Nephron progenitor cell (in vitro differentiated cells): ENCODE measurements at regions not wholly inside any gene's neighbourhood (a gene's known extent, or its start where the extent isn't known, plus 50 kb on each side); places are given as distances from the start of the nearest gene placed in this dataset.
"Not testable (repeated sequence)": the region's sequence is repeated elsewhere in the genome, so short reads cannot be mapped to it uniquely, and the experiment has no call there.

Experiments
- DNase-seq: peaks from one replicate; pipeline ENCODE4 v3.0.0; 2021
- H3K27ac Mint-ChIP-seq: 2 replicates; pipeline ENCODE4 v1.8.0; 2021; ENCODE audit warnings: mild to moderate bottlenecking, moderate library complexity, mixed read lengths
- H3K27me3 Mint-ChIP-seq: 2 replicates; pipeline ENCODE4 v1.8.0; 2021; ENCODE audit warnings: mild to moderate bottlenecking, low read depth, mixed read lengths; ENCODE audit not compliant: poor library complexity
- H3K36me3 Mint-ChIP-seq: 2 replicates; pipeline ENCODE4 v1.8.0; 2021; ENCODE audit warnings: low read depth, mixed read lengths
- H3K4me1 Mint-ChIP-seq: 2 replicates; pipeline ENCODE4 v1.8.0; 2021; ENCODE audit warnings: mixed read lengths
- H3K4me3 Mint-ChIP-seq: 2 replicates; pipeline ENCODE4 v1.8.0; 2021; ENCODE audit warnings: mild to moderate bottlenecking, moderate library complexity, mixed read lengths
- H3K9me3 Mint-ChIP-seq: 2 replicates; pipeline ENCODE4 v1.8.0; 2021; ENCODE audit warnings: mild to moderate bottlenecking, moderate library complexity, mixed read lengths
- TF ChIP-seq, protein P1 (sequence below): fragments of 200-600 bp; sonication (generic); IDR thresholded peaks from 2 replicates; pipeline ENCODE4 v1.5.0; 2021; ENCODE audit warnings: antibody characterized with exemption

DNA sequence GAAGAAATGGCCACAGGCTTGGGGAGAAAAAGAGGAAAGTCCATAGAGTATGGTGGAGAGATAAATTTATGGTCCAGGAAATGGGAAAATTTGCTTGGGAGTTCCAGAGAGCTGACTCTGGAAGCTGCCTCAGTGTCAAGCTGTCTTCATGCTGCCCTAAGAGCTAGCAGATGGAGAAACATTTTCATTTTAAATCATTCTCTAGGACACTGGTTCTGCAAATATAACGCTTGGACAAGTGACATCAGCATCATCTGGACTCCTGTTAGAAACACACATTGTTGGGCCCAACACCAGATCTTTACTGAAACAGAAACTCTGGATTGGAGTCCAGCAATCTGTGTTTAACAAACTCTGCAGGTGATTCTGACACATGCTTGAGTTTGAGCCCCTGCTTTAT, 592.0 kb upstream of the KLF12 start:
- H3K27ac Mint-ChIP-seq: no peak overlapping the region
- H3K36me3 Mint-ChIP-seq: no peaks in the 10 kb centered on the region
- no peak for DNase-seq
- no peaks in the 10 kb centered on the region for H3K4me1 Mint-ChIP-seq
- H3K4me3 Mint-ChIP-seq: no peak overlapping the region
- TF ChIP-seq, protein P1, sequence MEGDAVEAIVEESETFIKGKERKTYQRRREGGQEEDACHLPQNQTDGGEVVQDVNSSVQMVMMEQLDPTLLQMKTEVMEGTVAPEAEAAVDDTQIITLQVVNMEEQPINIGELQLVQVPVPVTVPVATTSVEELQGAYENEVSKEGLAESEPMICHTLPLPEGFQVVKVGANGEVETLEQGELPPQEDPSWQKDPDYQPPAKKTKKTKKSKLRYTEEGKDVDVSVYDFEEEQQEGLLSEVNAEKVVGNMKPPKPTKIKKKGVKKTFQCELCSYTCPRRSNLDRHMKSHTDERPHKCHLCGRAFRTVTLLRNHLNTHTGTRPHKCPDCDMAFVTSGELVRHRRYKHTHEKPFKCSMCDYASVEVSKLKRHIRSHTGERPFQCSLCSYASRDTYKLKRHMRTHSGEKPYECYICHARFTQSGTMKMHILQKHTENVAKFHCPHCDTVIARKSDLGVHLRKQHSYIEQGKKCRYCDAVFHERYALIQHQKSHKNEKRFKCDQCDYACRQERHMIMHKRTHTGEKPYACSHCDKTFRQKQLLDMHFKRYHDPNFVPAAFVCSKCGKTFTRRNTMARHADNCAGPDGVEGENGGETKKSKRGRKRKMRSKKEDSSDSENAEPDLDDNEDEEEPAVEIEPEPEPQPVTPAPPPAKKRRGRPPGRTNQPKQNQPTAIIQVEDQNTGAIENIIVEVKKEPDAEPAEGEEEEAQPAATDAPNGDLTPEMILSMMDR: no peak
- H3K27me3 Mint-ChIP-seq: no peaks in the 10 kb centered on the region
- no peaks in the 10 kb centered on the region for H3K9me3 Mint-ChIP-seq

DNA sequence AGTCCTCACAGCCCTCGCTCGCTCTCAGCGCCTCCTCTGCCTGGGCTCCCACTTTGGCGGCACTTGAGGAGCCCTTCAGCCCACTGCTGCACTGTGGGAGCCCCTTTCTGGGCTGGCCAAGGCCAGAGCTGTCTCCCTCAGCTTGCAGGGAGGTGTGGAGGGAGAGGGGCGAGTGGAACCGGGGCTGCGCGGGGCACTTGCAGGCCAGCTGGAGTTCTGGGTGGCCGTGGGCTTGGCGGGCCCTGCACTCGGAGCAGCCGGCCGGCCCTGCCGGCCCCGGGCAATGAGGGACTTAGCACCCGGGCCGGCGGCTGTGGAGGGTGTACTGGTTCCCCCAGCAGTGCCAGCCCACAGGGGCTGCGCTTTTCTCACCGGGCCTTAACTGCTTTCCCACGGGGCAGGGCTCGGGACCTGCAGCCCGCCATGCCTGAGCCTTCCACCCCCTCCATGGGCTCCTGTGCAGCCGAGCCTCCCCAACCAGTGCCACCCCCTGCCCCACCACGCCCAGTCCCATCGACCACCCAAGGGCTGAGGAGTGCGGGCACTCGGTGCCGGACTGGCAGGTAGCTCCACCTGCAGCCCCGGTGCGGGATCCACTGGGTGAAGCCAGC, 584.1 kb upstream of the KLF12 start:
- H3K27ac Mint-ChIP-seq, DNase-seq, H3K4me1 Mint-ChIP-seq, H3K4me3 Mint-ChIP-seq, H3K36me3 Mint-ChIP-seq: not testable (repeated sequence)
- Mint-ChIP-seq H3K27me3 (peaks cover 16% of the 10 kb centered on the region), H3K9me3 (peaks cover 39% of the 10 kb centered on the region)

DNA sequence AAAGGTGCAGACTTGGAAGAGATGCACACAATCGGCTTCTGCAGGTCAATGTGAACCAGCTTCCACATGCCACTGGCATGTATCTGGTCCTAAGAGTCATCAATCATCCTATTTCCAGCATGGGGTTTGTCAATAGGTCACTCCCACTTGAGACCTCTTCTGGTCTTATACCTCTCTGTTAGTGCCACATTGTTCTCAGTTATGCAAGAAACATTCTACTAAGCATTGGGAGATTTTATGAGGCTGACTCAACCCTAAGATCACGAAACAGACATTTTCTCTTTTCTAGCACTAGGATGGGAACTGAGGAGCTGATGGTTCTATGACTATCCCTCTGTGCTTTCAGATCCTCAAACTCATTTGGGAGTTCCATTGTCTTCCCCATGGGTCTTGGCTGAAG, 581.5 kb upstream of the KLF12 start:
- Mint-ChIP-seq H3K27ac (no peak overlapping the region), H3K4me3 (no peak overlapping the region), H3K36me3 (no peaks in the 10 kb centered on the region), H3K27me3 (peaks cover 16% of the 10 kb centered on the region), H3K9me3 (peaks cover 40% of the 10 kb centered on the region), H3K4me1 (no peaks in the 10 kb centered on the region)
- TF ChIP-seq, protein P1: no peak
- DNase-seq: no peak

DNA sequence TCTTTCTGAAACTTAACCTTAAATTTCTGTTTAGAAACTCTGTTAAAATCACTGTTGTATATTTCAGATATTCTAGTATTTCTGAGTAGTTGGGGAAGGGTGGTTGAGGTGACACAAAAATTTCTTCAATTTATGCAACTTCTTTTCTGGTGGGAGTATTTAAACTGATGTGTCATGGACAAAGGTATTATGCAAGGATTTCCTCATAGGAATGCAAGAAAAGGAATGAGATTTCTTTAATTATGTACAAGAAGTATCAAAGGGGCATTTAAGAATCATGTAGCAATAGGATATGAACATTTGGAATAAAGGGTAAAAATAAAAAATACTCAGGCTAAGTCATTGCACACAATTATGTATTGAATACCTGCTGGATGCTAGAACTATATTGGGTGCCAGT, 575.8 kb upstream of the KLF12 start:
- H3K36me3 Mint-ChIP-seq: no peaks in the 10 kb centered on the region
- H3K4me1 Mint-ChIP-seq: peaks cover 14% of the 10 kb centered on the region
- no peak for DNase-seq
- no peak overlapping the region for H3K4me3 Mint-ChIP-seq
- TF ChIP-seq, protein P1: no peak
- H3K9me3 Mint-ChIP-seq: peaks cover 17% of the 10 kb centered on the region
- no peak overlapping the region for H3K27ac Mint-ChIP-seq
- H3K27me3 Mint-ChIP-seq: peaks cover 4% of the 10 kb centered on the region

DNA sequence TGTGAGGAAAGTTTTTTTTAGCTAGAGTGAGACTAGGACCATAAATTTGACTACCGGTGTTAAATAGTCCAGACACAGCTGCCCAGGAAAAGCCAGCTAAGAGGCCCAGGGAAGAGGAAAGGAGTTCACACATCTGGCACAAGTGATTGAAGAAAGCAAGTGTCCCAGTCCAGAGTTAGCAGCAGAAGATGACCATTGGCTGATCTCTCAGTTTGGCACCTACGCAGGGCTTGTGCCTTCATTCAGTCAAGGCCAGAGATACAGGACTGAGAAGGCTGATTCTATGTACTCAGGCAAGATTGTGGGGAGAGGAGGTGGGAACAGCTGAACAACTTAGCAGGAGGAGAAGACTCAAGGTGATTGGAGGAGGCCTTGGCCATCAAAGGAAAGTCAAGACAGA, 575.0 kb upstream of the KLF12 start:
- Mint-ChIP-seq H3K4me1 (peaks cover 20% of the 10 kb centered on the region), H3K4me3 (no peak overlapping the region), H3K27ac (peak overlapping the region; percentile 15), H3K27me3 (no peaks in the 10 kb centered on the region), H3K9me3 (peaks cover 10% of the 10 kb centered on the region), H3K36me3 (no peaks in the 10 kb centered on the region)
- no peak for DNase-seq
- TF ChIP-seq, protein P1: no peak

DNA sequence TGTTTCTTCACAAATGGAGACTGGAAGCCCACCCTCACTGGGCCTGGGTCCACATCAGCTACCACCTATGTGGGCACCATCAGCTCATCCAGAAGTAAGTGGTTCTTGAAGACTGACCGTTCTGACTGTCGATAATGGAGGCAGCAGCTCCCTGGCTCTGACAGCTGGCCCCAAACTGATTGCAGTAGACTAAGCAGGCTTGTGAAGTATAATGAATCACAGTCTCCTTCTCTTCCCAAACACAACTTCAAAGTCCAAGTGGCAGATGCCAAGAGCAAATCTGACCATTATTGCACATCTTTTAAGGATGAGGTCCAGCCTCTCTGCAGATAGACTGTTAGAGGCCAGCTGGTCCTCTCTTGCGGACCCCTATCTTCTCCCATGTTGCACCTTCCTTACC, 574.4 kb upstream of the KLF12 start:
- TF ChIP-seq, protein P1: no peak
- H3K27ac Mint-ChIP-seq: no peak overlapping the region
- DNase-seq: no peak
- no peaks in the 10 kb centered on the region for H3K36me3 Mint-ChIP-seq
- peaks cover 23% of the 10 kb centered on the region for H3K4me1 Mint-ChIP-seq
- no peaks in the 10 kb centered on the region for H3K27me3 Mint-ChIP-seq
- no peak overlapping the region for H3K4me3 Mint-ChIP-seq
- H3K9me3 Mint-ChIP-seq: peaks cover 4% of the 10 kb centered on the region
